Hematopoietic multipotent progenitor cell treated with erythropoietin and hydrocortisone succinate and interleukin-3 and kit ligand, for 4 days (in vitro differentiated cells): ENCODE measurements at regions not wholly inside any gene's neighbourhood (a gene's known extent, or its start where the extent isn't known, plus 50 kb on each side); places are given as distances from the start of the nearest gene placed in this dataset.

Experiments used
- DNase-seq: peaks from one replicate; pipeline ENCODE4 v3.0.0-alpha.2; 2015

DNA sequence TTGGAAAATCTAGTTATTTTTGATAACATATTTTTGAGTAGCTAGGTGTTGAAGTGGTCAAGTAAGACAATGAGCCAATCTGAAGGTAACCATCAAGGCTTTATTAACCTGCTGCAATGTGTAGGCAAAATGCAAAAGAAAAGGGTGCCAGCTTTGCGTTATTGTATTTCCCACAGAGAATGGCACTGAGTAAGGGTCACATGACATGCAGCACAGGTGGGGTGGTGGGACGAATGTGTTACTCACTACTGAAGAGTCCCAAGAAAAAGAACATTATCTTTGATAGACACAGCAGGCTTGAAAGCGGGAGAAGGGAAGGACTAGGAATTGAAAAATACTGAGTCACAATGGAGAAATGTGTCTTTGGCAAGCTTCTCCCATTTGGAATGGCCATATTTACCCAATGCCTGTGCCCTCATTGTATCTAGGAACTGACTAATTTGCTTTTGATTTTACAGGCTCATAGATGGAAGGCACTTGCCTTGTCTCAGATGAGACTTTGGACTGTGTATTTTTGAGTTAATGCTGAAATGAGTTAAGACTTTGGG, 898.6 kb upstream of the POT1 start:
- no peak for DNase-seq

DNA sequence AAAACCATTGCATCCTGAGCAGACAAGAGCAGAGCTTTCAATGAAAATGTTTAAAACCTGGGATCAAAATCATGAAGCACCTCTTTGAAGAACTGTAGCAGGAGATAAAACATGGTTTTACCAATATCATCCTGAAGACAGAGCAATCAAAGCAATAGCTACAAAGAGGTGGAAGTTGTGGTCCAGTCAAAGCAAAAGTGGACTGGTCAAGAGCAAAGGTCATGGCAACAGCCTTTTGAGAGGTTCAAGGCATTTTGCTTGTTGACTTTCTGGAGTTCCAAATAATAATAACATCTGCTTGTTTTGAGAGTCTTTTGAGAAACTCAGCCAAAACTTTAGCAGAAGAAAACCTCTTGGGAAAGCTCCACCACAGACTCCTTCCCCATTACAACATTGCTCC, 893.9 kb upstream of the POT1 start:
- DNase-seq, result no peak

DNA sequence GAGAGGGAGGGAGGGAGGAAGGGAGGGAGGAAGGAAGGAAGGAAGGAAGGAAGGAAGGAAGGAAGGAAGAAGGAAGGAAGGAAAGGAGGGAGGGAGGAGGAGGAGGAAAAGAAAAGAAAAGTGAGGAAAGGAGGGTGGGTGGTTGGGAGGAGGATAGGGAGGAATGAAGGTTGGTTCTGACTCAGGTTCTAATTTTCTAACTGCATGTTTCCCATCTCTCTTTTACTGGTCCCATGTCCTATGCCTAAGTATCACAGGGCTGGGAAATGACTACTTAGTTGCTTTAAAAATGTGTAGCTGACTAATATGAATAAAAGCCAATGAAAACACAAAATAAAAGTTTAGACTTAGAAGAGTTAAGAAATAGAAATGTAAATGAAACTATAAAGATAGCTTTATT, 890.9 kb upstream of the POT1 start:
- no peak for DNase-seq

- no peak for DNase-seq
Observed at GRCh38 chr7:125814100-125814499, 884.5 kb upstream of the POT1 start.

DNA sequence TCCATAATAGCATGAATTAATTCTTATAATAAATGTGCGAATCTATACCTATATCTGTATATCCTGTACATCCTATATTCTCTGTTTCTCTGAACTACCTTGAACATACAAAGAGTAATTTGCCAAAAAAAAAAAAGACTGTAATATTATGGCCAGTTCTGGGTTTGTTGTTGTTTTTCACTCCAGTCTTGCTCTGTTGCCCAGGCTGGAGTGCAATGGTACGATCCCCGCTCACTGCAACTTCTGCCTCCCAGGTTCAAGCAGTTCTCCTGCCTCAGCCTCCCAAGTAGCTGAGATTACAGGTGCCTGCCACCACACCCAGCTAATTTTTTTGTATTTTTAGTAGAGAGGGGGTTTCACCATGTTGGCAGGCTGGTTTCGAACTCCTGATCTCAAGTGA, 876.9 kb upstream of the POT1 start:
- DNase-seq, result peak; percentile 11

DNA sequence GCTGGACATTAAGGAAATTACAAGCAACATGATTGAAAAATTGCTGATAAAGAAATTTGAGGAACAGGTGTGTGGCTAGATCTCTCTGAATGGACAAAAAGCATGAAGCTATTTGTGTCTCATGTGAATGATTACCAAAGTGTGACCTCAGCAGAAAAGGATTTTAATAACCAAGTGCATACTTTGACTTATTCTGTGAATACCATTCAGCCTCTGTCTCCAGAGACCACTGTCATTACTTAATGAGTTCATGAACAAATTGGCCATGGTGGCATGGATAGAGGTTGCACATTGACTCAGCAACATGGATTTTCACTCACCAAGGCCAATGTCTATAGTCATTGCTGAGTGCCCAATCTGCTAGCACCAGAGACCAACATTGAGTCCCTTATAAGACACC, 874.6 kb upstream of the POT1 start:
- no peak for DNase-seq

DNA sequence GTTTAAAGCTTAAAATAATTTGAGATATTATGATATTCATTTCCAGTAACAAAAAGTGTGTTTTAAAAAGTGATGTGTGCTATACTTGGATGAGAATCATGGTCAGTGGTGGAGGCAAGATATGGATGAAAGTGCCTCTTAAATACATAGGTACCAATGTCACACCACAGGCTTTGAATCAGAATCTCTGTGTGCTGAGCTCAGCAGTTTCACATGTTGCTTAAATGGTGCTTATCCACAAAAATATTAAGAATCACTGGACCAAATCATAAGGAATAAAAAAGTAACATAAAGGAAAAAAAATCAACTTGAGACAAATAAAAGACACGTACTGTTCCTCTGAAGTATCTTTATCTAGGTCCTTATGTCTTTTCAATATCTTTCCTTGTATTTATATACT, 850.5 kb upstream of the POT1 start:
- DNase-seq, result no peak

DNA sequence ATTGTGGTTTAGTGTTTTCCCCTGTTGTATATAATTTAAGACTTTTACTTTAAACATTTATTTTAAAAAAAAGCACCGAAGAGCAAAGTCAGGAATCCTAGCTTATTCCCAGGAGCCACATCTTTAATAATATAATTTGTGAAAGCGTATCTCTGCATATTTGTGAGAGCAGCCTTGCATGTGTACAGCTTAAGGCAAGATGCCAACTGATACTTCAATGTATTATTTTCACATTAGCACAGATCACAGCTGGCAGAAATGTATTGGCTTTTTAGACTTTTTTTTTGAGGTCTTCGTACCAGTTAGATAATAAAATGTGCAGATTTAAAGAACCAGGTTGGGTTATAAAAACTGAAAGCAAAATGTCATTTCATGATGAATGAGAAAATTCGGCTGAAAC, 845.7 kb upstream of the POT1 start:
- no peak for DNase-seq

DNA sequence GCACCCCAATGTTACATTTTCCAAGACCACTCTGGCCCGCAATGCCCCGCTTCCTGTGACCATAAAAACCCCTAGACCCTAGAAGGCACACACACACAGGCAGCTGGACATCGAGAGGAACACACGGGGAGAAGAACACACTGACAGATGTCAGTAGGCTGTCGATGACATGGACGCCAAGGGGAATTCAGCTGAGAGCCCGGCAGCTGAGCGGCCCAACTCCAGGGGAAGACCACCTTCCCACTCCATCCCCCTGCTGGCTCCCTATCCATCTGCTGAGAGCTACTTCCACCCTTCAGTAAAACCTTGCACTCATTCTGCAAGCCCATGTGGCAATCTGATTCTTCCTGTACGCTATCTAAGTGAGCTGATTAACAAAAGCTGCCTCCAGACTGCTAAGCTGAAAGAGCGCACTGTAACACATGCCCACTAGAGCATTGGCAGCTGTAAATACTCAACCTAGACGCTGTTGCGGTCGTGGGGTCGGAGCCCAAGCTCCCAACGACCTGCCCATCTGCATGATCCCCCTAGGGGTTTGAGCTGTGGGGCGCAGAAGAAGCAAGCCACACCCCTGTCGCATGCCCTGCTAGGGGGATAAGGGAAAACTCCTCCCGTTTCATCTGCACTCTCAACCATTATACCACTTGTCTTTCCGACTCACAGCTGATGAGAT, 843.6 kb upstream of the POT1 start:
- DNase-seq, result no peak

DNA sequence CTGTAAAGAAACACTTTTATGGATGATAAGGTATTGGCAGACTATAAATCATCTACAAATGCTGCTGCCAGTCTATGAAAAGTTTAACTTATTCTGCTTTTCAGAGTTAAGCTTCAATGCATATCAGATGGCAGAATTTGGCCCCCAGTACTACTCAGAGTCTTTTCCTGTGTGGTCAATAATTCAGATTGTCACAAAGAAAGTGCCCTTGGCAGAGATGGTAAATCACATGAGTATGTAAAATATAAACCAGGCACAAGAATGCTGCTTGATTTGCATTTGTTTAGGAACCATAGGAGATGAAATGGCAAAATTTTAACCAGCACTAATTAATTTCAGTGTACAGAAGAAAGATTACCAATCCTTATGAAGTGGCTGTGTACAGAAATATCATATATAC, 818.3 kb upstream of the POT1 start:
- no peak for DNase-seq

DNA sequence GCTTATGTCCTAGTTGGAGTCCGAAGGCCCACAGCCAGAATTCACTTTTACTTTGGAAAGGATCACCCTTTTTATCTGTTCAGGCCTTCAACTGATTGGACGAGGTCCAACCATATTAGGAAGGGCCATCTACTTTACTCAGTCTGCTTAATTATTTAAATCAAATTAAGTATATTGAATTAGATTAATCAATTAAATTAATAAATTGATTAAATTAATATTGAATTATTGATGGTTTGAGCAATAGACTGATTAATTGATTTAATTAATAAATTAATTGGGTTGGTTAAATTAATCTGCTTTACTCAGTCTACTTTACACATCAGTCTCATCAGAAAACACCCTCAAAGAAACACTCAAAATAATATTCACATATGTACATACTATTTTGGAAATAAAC, 816.9 kb upstream of the POT1 start:
- DNase-seq, result no peak

GRCh38 chr7:125727215-125727614, 797.6 kb upstream of the POT1 start:
- DNase-seq, result no peak

- no peak for DNase-seq
Observed at GRCh38 chr7:125695626-125696025, 766.0 kb upstream of the POT1 start.

GRCh38 chr7:125683156-125683555, 753.5 kb upstream of the POT1 start:
- no peak for DNase-seq

GRCh38 chr7:125681508-125681907, 751.9 kb upstream of the POT1 start:
- no peak for DNase-seq

- DNase-seq, result no peak
Observed at GRCh38 chr7:125678771-125679170, 749.1 kb upstream of the POT1 start.

DNA sequence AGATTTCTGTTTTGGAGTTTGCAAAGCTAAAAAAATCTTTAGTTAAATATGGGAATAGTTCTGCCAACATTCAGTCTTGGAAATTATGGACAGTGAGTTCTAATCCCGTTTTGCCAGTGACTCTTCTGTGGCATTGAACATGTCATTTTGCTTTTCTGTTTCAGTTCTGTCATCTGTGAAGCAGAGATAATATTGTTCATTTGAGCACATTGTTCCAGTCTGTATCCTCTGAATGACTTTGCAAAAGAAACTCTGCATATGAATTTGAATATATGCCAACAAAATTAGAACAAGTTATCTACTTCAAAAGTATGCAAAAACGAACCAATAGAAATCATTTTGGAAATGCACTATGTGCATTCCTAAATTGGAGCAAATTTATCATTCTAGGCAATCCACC, 746.0 kb upstream of the POT1 start:
- DNase-seq, result peak; percentile 85

- DNase-seq, result peak; percentile 17
Observed at GRCh38 chr7:125675169-125675568, 745.5 kb upstream of the POT1 start.

DNA sequence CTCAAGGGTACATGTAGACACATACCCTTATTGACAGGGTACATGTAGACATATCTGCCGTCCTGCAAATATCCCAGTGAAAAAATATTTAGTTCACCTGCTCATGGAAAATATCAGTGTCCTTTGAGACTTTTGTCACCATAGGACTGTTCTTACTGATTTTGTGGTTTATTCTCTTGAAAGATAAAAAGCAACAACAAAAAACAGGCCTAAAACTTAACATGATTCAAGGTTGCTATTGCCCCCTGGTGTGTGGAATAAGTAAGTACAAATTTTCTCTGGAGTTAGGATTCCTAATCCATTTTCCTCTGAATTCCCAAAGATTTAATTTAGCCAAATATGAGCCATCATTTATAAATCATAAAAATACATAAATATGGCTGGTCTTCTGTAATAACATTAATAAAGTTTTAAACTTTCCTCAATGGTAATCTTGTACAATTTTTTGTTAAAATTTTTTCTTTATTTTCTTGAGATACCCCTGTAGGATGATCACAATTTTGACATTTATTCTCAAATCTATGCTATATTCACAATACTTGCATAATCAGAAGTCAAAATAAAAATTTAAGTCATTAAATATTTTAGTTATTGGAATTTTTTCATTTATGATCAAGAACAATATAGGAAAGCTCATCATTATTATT, 741.4 kb upstream of the POT1 start:
- peak; percentile 69 for DNase-seq

DNA sequence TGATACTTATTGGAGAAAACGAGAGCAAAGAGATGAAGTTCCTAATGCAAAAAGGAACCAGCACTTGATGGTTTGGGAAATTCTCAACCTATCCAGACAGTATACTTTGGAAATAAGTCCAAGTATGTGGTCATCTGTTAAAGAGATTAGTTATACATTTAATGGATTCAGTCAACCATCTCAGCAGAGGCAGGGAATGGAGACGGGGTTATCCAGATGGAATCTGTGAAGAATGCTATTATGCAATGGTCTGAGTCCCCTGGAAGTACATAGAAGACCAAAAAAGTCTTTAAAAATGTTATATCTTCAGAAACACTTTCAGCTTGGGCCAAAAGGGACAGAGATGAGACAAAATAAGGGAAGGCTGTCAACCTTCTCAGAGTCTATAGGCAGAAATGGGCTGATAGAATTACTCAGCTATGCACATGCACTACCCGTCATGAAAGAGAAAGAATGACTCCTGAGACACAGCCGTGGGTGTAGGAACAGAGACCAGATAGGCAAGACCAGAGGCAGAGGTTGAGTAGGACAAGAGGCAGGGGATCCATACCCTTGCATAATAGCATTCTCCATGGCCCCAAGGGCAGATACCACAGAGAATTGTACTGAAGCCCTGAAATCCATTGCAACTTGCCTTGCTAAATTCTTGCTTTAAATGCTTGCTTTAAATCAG, 738.8 kb upstream of the POT1 start:
- no peak for DNase-seq

- DNase-seq, result no peak
Observed at GRCh38 chr7:125664625-125665024, 735.0 kb upstream of the POT1 start.

DNA sequence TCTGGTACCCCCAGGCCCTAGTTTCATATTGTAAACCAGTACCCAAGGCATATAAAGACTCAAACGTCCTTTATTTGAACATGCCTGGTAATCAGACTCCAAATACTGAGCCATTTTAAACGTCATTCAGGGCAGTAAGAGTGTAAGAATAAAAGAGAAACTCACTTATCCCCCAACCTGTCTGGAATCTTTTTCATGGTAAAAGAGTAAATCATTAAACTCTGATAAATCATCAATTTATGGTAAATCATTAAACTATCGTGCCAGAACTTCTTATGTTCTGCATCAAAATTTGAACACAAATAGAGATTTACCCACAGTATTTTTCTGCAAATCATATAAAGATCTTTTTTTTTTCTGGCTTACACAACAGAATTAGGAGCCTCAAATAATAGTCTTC, 734.3 kb upstream of the POT1 start:
- no peak for DNase-seq

- DNase-seq, result peak; percentile 92
Observed at GRCh38 chr7:125661677-125662076, 732.1 kb upstream of the POT1 start.

DNA sequence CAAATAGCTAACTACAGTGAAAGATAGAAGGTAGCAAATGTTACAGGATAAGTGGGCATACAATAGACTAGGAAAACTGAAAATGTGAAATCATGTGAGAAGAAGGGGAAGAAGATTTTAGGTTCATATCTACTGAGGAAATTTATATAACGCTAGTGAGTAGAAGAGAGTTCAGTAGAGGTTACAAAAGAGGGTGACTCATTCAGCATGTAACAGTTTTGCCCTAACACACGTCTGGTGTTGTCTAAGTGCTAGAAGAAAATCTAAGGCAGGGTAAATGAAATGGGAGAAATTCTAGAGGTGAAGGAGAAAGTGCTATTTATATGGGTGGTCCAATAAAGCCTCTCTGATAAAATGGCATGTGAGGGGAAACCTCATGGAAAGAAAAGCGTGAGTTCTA, 731.4 kb upstream of the POT1 start:
- DNase-seq, result peak; percentile 39
